ENCODE measurements at regions not wholly inside any gene's neighbourhood (a gene's known extent, or its start where the extent isn't known, plus 50 kb on each side); places are given as distances from the start of the nearest gene placed in this dataset.

GRCh38 chr3:148535001-148535400, 162.7 kb upstream of the AGTR1 start:
- TF ChIP-seq CTCF (IDR thresholded peaks at IDR 0.05; ENCODE audit: poor library complexity, severe bottlenecking) (no peak), EZH2 (IDR thresholded peaks at IDR 0.05; ENCODE audit: borderline replicate concordance, insufficient read depth, low read length, poor library complexity, severe bottlenecking) (no peak), POLR2AphosphoS5 (IDR thresholded peaks at IDR 0.05) (no peak), EP300 (conservative IDR thresholded peaks at IDR 0.05; ENCODE audit: poor library complexity, severe bottlenecking) (no peak), REST (IDR thresholded peaks at IDR 0.05; ENCODE audit: borderline replicate concordance) (no peak), TAF1 (IDR thresholded peaks at IDR 0.05; ENCODE audit: low read depth) (no peak), MXI1 (conservative IDR thresholded peaks at IDR 0.05; ENCODE audit: poor library complexity, severe bottlenecking) (no peak), SMC3 (conservative IDR thresholded peaks at IDR 0.05; ENCODE audit: poor library complexity) (no peak)
